ENCODE measurements at regions not wholly inside any gene's neighbourhood (a gene's known extent, or its start where the extent isn't known, plus 50 kb on each side); places are given as distances from the start of the nearest gene placed in this dataset.

DNA sequence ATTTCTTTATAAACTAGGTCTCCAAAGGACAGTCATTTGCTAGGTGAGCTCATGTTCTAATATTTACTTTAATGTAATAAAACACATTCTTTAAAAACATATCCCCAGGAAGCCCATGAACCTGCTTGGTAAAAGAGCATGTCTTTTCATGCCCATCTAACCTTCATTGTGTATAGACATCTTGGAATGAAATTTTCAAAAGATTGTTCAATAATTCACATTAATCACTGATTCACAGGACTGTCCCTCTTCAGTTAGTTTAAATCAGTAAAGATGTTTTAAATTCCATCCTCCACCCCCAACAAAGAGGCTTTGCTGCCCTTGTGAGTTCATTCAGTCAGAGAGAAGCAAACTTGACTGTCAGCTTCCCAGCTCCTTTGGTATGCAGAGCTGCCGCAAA, 633.4 kb upstream of the CELF4 start:
- Histone ChIP-seq H3K36me3 (ENCODE audit: insufficient read depth, low read length) (no peaks in the 10 kb centered on the region), H3K4me3 (ENCODE audit: low read depth, low read length, poor library complexity, severe bottlenecking) (no peak overlapping the region), H3K4me1 (ENCODE audit: insufficient read depth, low read length, severe bottlenecking) (no peaks in the 10 kb centered on the region), H3K9me3 (ENCODE audit: low read length) (no peaks in the 10 kb centered on the region), H3K27me3 (ENCODE audit: insufficient read depth, low read length) (no peaks in the 10 kb centered on the region), H2AFZ (ENCODE audit: low read length) (no peak overlapping the region), H3K9ac (ENCODE audit: low read length) (no peak overlapping the region), H3K79me2 (ENCODE audit: insufficient read depth, low read length) (no peaks in the 10 kb centered on the region), H3K9me2 (ENCODE audit: low read depth, low read length) (no peaks in the 10 kb centered on the region), H3K27ac (ENCODE audit: low read depth, low read length, poor library complexity, severe bottlenecking) (no peak overlapping the region), H3K4me2 (ENCODE audit: low read length) (no peak overlapping the region), H3F3A (ENCODE audit: insufficient read depth, low read length) (no peaks in the 10 kb centered on the region), H4K20me1 (ENCODE audit: insufficient read depth, low read length) (no peaks in the 10 kb centered on the region)
- TF ChIP-seq EZH2 (IDR thresholded peaks at IDR 0.05; ENCODE audit: borderline replicate concordance, low read length): no peak
- TF ChIP-seq, protein P1, sequence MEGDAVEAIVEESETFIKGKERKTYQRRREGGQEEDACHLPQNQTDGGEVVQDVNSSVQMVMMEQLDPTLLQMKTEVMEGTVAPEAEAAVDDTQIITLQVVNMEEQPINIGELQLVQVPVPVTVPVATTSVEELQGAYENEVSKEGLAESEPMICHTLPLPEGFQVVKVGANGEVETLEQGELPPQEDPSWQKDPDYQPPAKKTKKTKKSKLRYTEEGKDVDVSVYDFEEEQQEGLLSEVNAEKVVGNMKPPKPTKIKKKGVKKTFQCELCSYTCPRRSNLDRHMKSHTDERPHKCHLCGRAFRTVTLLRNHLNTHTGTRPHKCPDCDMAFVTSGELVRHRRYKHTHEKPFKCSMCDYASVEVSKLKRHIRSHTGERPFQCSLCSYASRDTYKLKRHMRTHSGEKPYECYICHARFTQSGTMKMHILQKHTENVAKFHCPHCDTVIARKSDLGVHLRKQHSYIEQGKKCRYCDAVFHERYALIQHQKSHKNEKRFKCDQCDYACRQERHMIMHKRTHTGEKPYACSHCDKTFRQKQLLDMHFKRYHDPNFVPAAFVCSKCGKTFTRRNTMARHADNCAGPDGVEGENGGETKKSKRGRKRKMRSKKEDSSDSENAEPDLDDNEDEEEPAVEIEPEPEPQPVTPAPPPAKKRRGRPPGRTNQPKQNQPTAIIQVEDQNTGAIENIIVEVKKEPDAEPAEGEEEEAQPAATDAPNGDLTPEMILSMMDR (IDR thresholded peaks at IDR 0.05; ENCODE audit: low read length): no peak

DNA sequence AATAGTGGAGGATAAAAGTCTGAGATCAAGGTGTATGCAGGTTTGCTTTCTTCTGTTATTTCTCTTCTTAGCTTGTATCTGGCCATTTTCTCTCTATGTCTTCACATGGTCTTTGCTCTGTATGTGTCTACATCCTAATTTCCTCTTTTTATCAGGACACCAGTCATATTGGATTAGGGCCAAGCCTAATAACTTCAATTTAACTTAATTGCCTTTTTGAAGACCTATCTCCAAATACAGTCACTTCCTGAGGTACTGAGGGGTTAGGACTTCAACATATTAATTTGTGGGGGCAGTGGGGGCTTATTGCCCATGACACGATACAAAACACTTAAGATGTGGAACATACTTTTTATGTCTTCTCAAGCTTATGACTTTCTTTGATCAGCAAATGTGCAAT, 632.9 kb upstream of the CELF4 start:
- Histone ChIP-seq H3K36me3 (ENCODE audit: insufficient read depth, low read length) (no peaks in the 10 kb centered on the region), H3K9me2 (ENCODE audit: low read depth, low read length) (no peaks in the 10 kb centered on the region), H2AFZ (ENCODE audit: low read length) (no peak overlapping the region), H3K4me1 (ENCODE audit: insufficient read depth, low read length, severe bottlenecking) (no peaks in the 10 kb centered on the region), H4K20me1 (ENCODE audit: insufficient read depth, low read length) (no peaks in the 10 kb centered on the region), H3K27me3 (ENCODE audit: insufficient read depth, low read length) (no peaks in the 10 kb centered on the region), H3K27ac (ENCODE audit: low read depth, low read length, poor library complexity, severe bottlenecking) (no peak overlapping the region), H3K79me2 (ENCODE audit: insufficient read depth, low read length) (no peaks in the 10 kb centered on the region), H3K4me2 (ENCODE audit: low read length) (no peak overlapping the region), H3K4me3 (ENCODE audit: low read depth, low read length, poor library complexity, severe bottlenecking) (no peak overlapping the region), H3F3A (ENCODE audit: insufficient read depth, low read length) (no peaks in the 10 kb centered on the region), H3K9ac (ENCODE audit: low read length) (no peak overlapping the region), H3K9me3 (ENCODE audit: low read length) (no peaks in the 10 kb centered on the region)
- TF ChIP-seq, protein P1 (IDR thresholded peaks at IDR 0.05; ENCODE audit: low read length): no peak
- TF ChIP-seq EZH2 (IDR thresholded peaks at IDR 0.05; ENCODE audit: borderline replicate concordance, low read length): no peak

DNA sequence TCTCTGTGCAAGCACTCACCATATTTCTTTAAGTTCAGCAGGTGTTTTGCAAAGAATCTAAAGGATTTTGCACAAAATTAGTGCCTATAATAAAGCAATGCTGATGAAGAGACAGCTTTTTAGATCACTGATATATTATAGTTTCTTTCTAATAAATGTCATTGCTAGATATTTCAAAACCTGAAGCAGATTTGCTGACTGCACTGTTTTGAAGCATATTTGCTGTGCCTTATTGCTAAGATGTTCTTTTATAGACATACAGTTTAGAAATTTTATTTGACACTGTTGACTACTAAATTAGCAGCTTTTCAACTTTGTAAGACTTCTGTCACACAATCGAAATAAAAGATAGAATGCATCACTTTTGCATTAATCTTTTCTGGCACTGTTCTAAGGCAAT, 620.9 kb upstream of the CELF4 start:
- Histone ChIP-seq H3K4me1 (ENCODE audit: insufficient read depth, low read length, severe bottlenecking) (no peaks in the 10 kb centered on the region), H3K4me3 (ENCODE audit: low read depth, low read length, poor library complexity, severe bottlenecking) (no peak overlapping the region), H3K27ac (ENCODE audit: low read depth, low read length, poor library complexity, severe bottlenecking) (no peak overlapping the region), H3K27me3 (ENCODE audit: insufficient read depth, low read length) (no peaks in the 10 kb centered on the region), H3F3A (ENCODE audit: insufficient read depth, low read length) (no peaks in the 10 kb centered on the region), H4K20me1 (ENCODE audit: insufficient read depth, low read length) (no peaks in the 10 kb centered on the region), H3K4me2 (ENCODE audit: low read length) (no peak overlapping the region), H3K79me2 (ENCODE audit: insufficient read depth, low read length) (no peaks in the 10 kb centered on the region), H3K9me2 (ENCODE audit: low read depth, low read length) (no peaks in the 10 kb centered on the region), H3K9me3 (ENCODE audit: low read length) (no peaks in the 10 kb centered on the region), H2AFZ (ENCODE audit: low read length) (no peak overlapping the region), H3K36me3 (ENCODE audit: insufficient read depth, low read length) (no peaks in the 10 kb centered on the region), H3K9ac (ENCODE audit: low read length) (no peak overlapping the region)
- no peak for TF ChIP-seq EZH2 (IDR thresholded peaks at IDR 0.05; ENCODE audit: borderline replicate concordance, low read length)
- TF ChIP-seq, protein P1 (IDR thresholded peaks at IDR 0.05; ENCODE audit: low read length): no peak
